K562 (cell line): ENCODE measurements at regions not wholly inside any gene's neighbourhood (a gene's known extent, or its start where the extent isn't known, plus 50 kb on each side); places are given as distances from the start of the nearest gene placed in this dataset.
A peak's percentile ranks its signal among the peaks of the same experiment; 100 is the strongest.

Experiments
- ATAC-seq: fragments of 200-7000 bp; cut with Tn5 transposase; 3 replicates; pipeline ENCODE4 v1.9.1; 2020; ENCODE audit warnings: moderate library complexity
- BruUV-seq: library from RNA; stranded (reverse); fragments of 400-500 nt; replicated peaks from 2 replicates; lab custom pipeline; 2021; lab: Mats Ljungman, UMichigan
- CTCF ChIA-PET: fragments of 300-600 bp; formaldehyde crosslinking; extraction: SDS; loops from one replicate; lab custom pipeline; 2021; ENCODE audit warnings: low intra/inter-chr PET ratio; lab: Yijun Ruan, JAX
- POLR2A ChIA-PET: fragments of 300-600, 350-650 bp; sonication (Branson Sonifier 250); formaldehyde crosslinking; extraction: SDS; loops from one replicate; lab custom pipeline; 2021; ENCODE audit warnings: antibody characterized with exemption, inconsistent platforms; lab: Yijun Ruan, JAX
- DNase-seq, 4 experiments: peaks; one replicate each; pipeline versions ENCODE4 v3.0.0 to v3.0.0-alpha.2; 2011 to 2018; ENCODE audit warnings: low spot score in 3 of 4, mixed read lengths in 3 of 4; ENCODE audit errors: extremely low read depth in 1 of 4
- FAIRE-seq: peaks from 2 replicates; lab custom pipeline; 2011; peaks lifted over from hg19 to GRCh38; lab: Jason Lieb, UNC
- H2AFZ ChIP-seq: 2 replicates; pipeline ENCODE4 v1.6.0; 2011; ENCODE audit warnings: low read depth, low read length, control low read depth, inconsistent platforms
- H3K27ac ChIP-seq: fragments of 200-600 bp; 3 replicates; pipeline ENCODE4 v1.8.0; 2011; ENCODE audit warnings: low read depth, mild to moderate bottlenecking, control low read depth, inconsistent platforms, low read length, moderate library complexity, mixed read lengths; ENCODE audit errors: extremely low read depth
- H3K27me3 ChIP-seq, 2 experiments: fragments of 300-600 bp in 1 of 2; 2 replicates in 1 of 2; 3 replicates in 1 of 2; pipeline versions ENCODE4 v1.6.0 to v1.8.0; 2011; ENCODE audit warnings: inconsistent platforms in 2 of 2, low read length in 2 of 2, mild to moderate bottlenecking in 1 of 2, mixed read lengths in 1 of 2, moderate library complexity in 1 of 2; ENCODE audit not compliant: control insufficient read depth in 2 of 2, insufficient read depth in 2 of 2
- H3K36me3 ChIP-seq: fragments of 300-600 bp; 3 replicates; pipeline ENCODE4 v1.8.0; 2011; ENCODE audit warnings: mild to moderate bottlenecking, low read length, inconsistent platforms; ENCODE audit not compliant: control insufficient read depth, insufficient read depth
- H3K4me1 ChIP-seq, 2 experiments: fragments of 200-600 bp in 1 of 2; replicated peaks in 1 of 2; 2 replicates in 1 of 2; 3 replicates in 1 of 2; pipeline versions ENCODE4 v1.5.1 to v1.8.0; 2011; ENCODE audit warnings: inconsistent platforms in 2 of 2, low read length in 2 of 2, mild to moderate bottlenecking in 1 of 2, mixed read lengths in 1 of 2, moderate library complexity in 1 of 2; ENCODE audit not compliant: control insufficient read depth in 2 of 2, insufficient read depth in 2 of 2
- H3K4me2 ChIP-seq: 2 replicates; pipeline ENCODE4 v1.6.1; 2011; ENCODE audit warnings: low read length, control low read depth, inconsistent platforms, mixed read lengths; ENCODE audit not compliant: insufficient read depth
- H3K4me3 ChIP-seq: fragments of 200-600 bp; sonication (generic), shearing (Covaris generic); 2 replicates; pipeline ENCODE4 v1.5.1; 2016; ENCODE audit warnings: control low read depth, inconsistent platforms
- H3K79me2 ChIP-seq: fragments of 200-600 bp; 3 replicates; pipeline ENCODE4 v1.8.0; 2011; ENCODE audit warnings: low read length, inconsistent platforms; ENCODE audit not compliant: control insufficient read depth, insufficient read depth
- H3K9ac ChIP-seq, 2 experiments: 2 replicates each; pipeline versions ENCODE4 v1.6.0 to v1.6.1; 2011; ENCODE audit warnings: low read depth in 2 of 2, low read length in 2 of 2, control low read depth in 1 of 2, inconsistent platforms in 1 of 2, mild to moderate bottlenecking in 1 of 2, mixed read lengths in 1 of 2; ENCODE audit not compliant: insufficient read depth in 1 of 2
- H3K9me1 ChIP-seq: one replicate; pipeline ENCODE4 v1.6.0; 2011; ENCODE audit warnings: inconsistent platforms, mild to moderate bottlenecking, low read length, moderate library complexity; ENCODE audit not compliant: control insufficient read depth, insufficient read depth
- H3K9me3 ChIP-seq: replicated peaks from 2 replicates; pipeline ENCODE4 v1.5.1; 2011; ENCODE audit warnings: low read depth, low read length, inconsistent platforms; ENCODE audit not compliant: control insufficient read depth, insufficient read depth
- H4K20me1 ChIP-seq: replicated peaks from 2 replicates; pipeline ENCODE4 v1.6.1; 2011; ENCODE audit warnings: low read length, inconsistent platforms, mixed read lengths; ENCODE audit not compliant: control insufficient read depth, insufficient read depth
- CCNT2 ChIP-seq: IDR thresholded peaks from 2 replicates; pipeline ENCODE4 v1.6.1; 2011; ENCODE audit warnings: borderline replicate concordance, low read depth, mild to moderate bottlenecking, moderate library complexity, mixed read lengths, low read length; ENCODE audit not compliant: insufficient read length; ENCODE audit errors: extremely low read depth
- HMG20B ChIP-seq: fragments of 250-450 bp; sonication (Bioruptor Pico); IDR thresholded peaks from 2 replicates; pipeline ENCODE4 v1.5.0; 2021; ENCODE audit warnings: mild to moderate bottlenecking
- KAT7 ChIP-seq: sonication (generic); formaldehyde crosslinking; IDR thresholded peaks from 2 replicates; pipeline ENCODE4 v1.8.0; 2022; ENCODE audit warnings: missing genetic modification reagents, mild to moderate bottlenecking, borderline replicate concordance
- MYC ChIP-seq, 2 experiments: fragments of 250-450 bp in 1 of 2; sonication (Bioruptor Pico) in 1 of 2; IDR thresholded peaks; 2 replicates each; pipeline versions ENCODE4 v1.5.1 to v1.6.1; 2012 to 2021; ENCODE audit warnings: low read depth in 2 of 2, borderline replicate concordance in 1 of 2, improper control_type of control experiment in 1 of 2, low read length in 1 of 2, mild to moderate bottlenecking in 1 of 2, moderate library complexity in 1 of 2
- SOX6 ChIP-seq: fragments of 450-650 bp; IDR thresholded peaks from 2 replicates; pipeline ENCODE4 v1.6.1; 2014; ENCODE audit warnings: mild to moderate bottlenecking
- STAT5A ChIP-seq: IDR thresholded peaks from 2 replicates; pipeline ENCODE4 v1.6.1; 2012; ENCODE audit warnings: low read length, inconsistent platforms, borderline replicate concordance
- TEAD4 ChIP-seq, 2 experiments: sonication (generic) in 1 of 2; formaldehyde crosslinking in 1 of 2; IDR thresholded peaks; 2 replicates each; pipeline versions ENCODE4 v1.6.1 to v1.8.0; 2012 to 2022; ENCODE audit warnings: borderline replicate concordance in 1 of 2, inconsistent platforms in 1 of 2, low read length in 1 of 2, mild to moderate bottlenecking in 1 of 2, missing genetic modification reagents in 1 of 2
- ZFP1 ChIP-seq: fragments of 450-650 bp; formaldehyde crosslinking; IDR thresholded peaks from 2 replicates; pipeline ENCODE4 v1.4.0; 2020; ENCODE audit warnings: mild to moderate bottlenecking, mixed read lengths
- WGBS: fragments of 100-300 bp; shearing (Covaris generic); methylation state at CpG from one replicate; pipeline ENCODE4 v1.1.6; 2016; ENCODE audit warnings: low coverage, mixed read lengths; ENCODE audit not compliant: insufficient coverage; ENCODE audit errors: missing lambda C conversion rate; 5-methylcytosine and 5-hydroxymethylcytosine counted together
- in situ Hi-C: fragments of 300-500 bp; cut with MboI; formaldehyde crosslinking; loops from 4 replicates; pipeline ENCODE4 v1.15.0; 2018; ENCODE audit warnings: inconsistent platforms, mixed read lengths
- intact Hi-C: fragments of 100-400 bp; cut with micrococcal nuclease; formaldehyde crosslinking; loops from 2 replicates; pipeline ENCODE4 v1.14.2; 2022
- TF ChIP-seq, protein P1 (sequence below): fragments of 250-450 bp; sonication (Bioruptor Pico); IDR thresholded peaks from 2 replicates; pipeline ENCODE4 v1.8.0; 2022; ENCODE audit warnings: inconsistent platforms
- TF ChIP-seq, protein P2 (sequence below), 2 experiments: fragments of 450-650 bp; formaldehyde crosslinking in 1 of 2; IDR thresholded peaks; 2 replicates each; pipeline versions ENCODE4 v1.4.0 to v1.6.1; 2014 to 2020; ENCODE audit warnings: mild to moderate bottlenecking in 2 of 2, borderline replicate concordance in 1 of 2, low read depth in 1 of 2

GRCh38 chr12:92075425-92075914 lies 70.2 kb downstream of the BTG1 start:
- no peaks in the 10 kb centered on the region for H3K27me3 ChIP-seq
- H3K4me1 ChIP-seq, result peaks cover 0 to 43% of the 10 kb centered on the region in 2 experiments; a peak in 3 of 5 replicates
- 62% methylated on average over 2 of the region's 2 CpGs for WGBS
- in situ Hi-C loops (no loop called here), intact Hi-C loops (loop anchor here (5.0 kb wide), 1 partner anchor 67 kb away; no protein-coding TSS in a partner anchor)
- no peaks in the 10 kb centered on the region; the same call in 1 of the 2 replicates for H3K9me3 ChIP-seq
- no peak overlapping the region for H3K4me3 ChIP-seq
- no TSS peak for BruUV-seq
- no peaks in the 10 kb centered on the region for H3K79me2 ChIP-seq
- H3K4me2 ChIP-seq, result peak overlapping the region; percentile 46
- POLR2A ChIA-PET, result interaction anchor here (0.8 to 1.6 kb wide), 10 partner anchors 10 to 70 kb away, joined by 3 to 9 read pairs (median 3); partner anchors contain the start of gene BTG1
- no peak overlapping the region for H3K9ac ChIP-seq
- no peaks in the 10 kb centered on the region for H3K36me3 ChIP-seq
- no peaks in the 10 kb centered on the region for H4K20me1 ChIP-seq
- peak overlapping the region; percentile 69 for H2AFZ ChIP-seq
- H3K27ac ChIP-seq, result peak overlapping the region; percentile 31; the same call in 2 of the 3 replicates
- FAIRE-seq, result peak; percentile 81
- peak; percentile 77 for ATAC-seq
- H3K9me1 ChIP-seq, result no peaks in the 10 kb centered on the region
- CTCF ChIA-PET, result interaction anchor here (0.7 kb wide), 1 partner anchor 252 kb away, joined by 5 read pairs; no protein-coding TSS in a partner anchor
- DNase-seq, result peak in 3 of 4 experiments; percentile 14 to 65 (median 64)
- TF ChIP-seq HMG20B (CRISPR knock-in tag) (no peak), SOX6 (peak; percentile 85), MYC (IDR thresholded peaks at IDR 0.05; ENCODE audit: low read depth, low read length) (peak; percentile 49; the same call in 1 of the 2 replicates), MYC (CRISPR knock-in tag; IDR thresholded peaks at IDR 0.05; ENCODE audit: borderline replicate concordance, low read depth) (no peak), CCNT2 (peak; percentile 39), ZFP1 (no peak), STAT5A (peak; percentile 75), TEAD4 (IDR thresholded peaks at IDR 0.05; ENCODE audit: low read length) (peak; percentile 54; the same call in 1 of the 2 replicates), TEAD4 (CRISPR knock-in tag; IDR thresholded peaks at IDR 0.05; ENCODE audit: borderline replicate concordance) (no peak), KAT7 (CRISPR knock-in tag) (no peak)
- TF ChIP-seq, protein P1, sequence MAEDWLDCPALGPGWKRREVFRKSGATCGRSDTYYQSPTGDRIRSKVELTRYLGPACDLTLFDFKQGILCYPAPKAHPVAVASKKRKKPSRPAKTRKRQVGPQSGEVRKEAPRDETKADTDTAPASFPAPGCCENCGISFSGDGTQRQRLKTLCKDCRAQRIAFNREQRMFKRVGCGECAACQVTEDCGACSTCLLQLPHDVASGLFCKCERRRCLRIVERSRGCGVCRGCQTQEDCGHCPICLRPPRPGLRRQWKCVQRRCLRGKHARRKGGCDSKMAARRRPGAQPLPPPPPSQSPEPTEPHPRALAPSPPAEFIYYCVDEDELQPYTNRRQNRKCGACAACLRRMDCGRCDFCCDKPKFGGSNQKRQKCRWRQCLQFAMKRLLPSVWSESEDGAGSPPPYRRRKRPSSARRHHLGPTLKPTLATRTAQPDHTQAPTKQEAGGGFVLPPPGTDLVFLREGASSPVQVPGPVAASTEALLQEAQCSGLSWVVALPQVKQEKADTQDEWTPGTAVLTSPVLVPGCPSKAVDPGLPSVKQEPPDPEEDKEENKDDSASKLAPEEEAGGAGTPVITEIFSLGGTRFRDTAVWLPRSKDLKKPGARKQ (CRISPR knock-in tag), result no peak
- TF ChIP-seq, protein P2, sequence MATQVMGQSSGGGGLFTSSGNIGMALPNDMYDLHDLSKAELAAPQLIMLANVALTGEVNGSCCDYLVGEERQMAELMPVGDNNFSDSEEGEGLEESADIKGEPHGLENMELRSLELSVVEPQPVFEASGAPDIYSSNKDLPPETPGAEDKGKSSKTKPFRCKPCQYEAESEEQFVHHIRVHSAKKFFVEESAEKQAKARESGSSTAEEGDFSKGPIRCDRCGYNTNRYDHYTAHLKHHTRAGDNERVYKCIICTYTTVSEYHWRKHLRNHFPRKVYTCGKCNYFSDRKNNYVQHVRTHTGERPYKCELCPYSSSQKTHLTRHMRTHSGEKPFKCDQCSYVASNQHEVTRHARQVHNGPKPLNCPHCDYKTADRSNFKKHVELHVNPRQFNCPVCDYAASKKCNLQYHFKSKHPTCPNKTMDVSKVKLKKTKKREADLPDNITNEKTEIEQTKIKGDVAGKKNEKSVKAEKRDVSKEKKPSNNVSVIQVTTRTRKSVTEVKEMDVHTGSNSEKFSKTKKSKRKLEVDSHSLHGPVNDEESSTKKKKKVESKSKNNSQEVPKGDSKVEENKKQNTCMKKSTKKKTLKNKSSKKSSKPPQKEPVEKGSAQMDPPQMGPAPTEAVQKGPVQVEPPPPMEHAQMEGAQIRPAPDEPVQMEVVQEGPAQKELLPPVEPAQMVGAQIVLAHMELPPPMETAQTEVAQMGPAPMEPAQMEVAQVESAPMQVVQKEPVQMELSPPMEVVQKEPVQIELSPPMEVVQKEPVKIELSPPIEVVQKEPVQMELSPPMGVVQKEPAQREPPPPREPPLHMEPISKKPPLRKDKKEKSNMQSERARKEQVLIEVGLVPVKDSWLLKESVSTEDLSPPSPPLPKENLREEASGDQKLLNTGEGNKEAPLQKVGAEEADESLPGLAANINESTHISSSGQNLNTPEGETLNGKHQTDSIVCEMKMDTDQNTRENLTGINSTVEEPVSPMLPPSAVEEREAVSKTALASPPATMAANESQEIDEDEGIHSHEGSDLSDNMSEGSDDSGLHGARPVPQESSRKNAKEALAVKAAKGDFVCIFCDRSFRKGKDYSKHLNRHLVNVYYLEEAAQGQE (IDR thresholded peaks at IDR 0.05; ENCODE audit: borderline replicate concordance), result peak; percentile 27; the same call in 1 of the 2 replicates
- TF ChIP-seq, protein P2 (CRISPR knock-in tag; IDR thresholded peaks at IDR 0.05; ENCODE audit: low read depth), result no peak
